ENCODE measurements at regions not wholly inside any gene's neighbourhood (a gene's known extent, or its start where the extent isn't known, plus 50 kb on each side); places are given as distances from the start of the nearest gene placed in this dataset.

GRCh38 chr16:17777408-17777863 is 306.7 kb upstream of the XYLT1 start:
- in situ Hi-C loops (cut with MboI; ENCODE audit: low pct_unique_long_range_greater_than_20kb, low sequenced_read_pairs, unreplicated experiment), result no loop called here
- no peak for DNase-seq (ENCODE audit: low spot score)
- TF ChIP-seq CTCF (IDR thresholded peaks at IDR 0.05; ENCODE audit: extremely low read depth, insufficient read depth, missing control alignments), result no peak

GRCh38 chr16:17776888-17777287 is 306.1 kb upstream of the XYLT1 start:
- in situ Hi-C loops (cut with MboI; ENCODE audit: low pct_unique_long_range_greater_than_20kb, low sequenced_read_pairs, unreplicated experiment), result no loop called here
- TF ChIP-seq CTCF (IDR thresholded peaks at IDR 0.05; ENCODE audit: extremely low read depth, insufficient read depth, missing control alignments), result no peak
- DNase-seq (ENCODE audit: low spot score), result no peak

GRCh38 chr16:17776465-17776864 is 305.7 kb upstream of the XYLT1 start:
- in situ Hi-C loops (cut with MboI; ENCODE audit: low pct_unique_long_range_greater_than_20kb, low sequenced_read_pairs, unreplicated experiment), result no loop called here
- DNase-seq (ENCODE audit: low spot score), result no peak
- TF ChIP-seq CTCF (IDR thresholded peaks at IDR 0.05; ENCODE audit: extremely low read depth, insufficient read depth, missing control alignments), result no peak

- in situ Hi-C loops (cut with MboI; ENCODE audit: low pct_unique_long_range_greater_than_20kb, low sequenced_read_pairs, unreplicated experiment), result no loop called here
- no peak for TF ChIP-seq CTCF (IDR thresholded peaks at IDR 0.05; ENCODE audit: extremely low read depth, insufficient read depth, missing control alignments)
Measured at GRCh38 chr16:17775061-17775460, 304.3 kb upstream of the XYLT1 start.

GRCh38 chr16:17773698-17774101 is 302.9 kb upstream of the XYLT1 start:
- in situ Hi-C loops (cut with MboI; ENCODE audit: low pct_unique_long_range_greater_than_20kb, low sequenced_read_pairs, unreplicated experiment), result no loop called here
- TF ChIP-seq CTCF (IDR thresholded peaks at IDR 0.05; ENCODE audit: extremely low read depth, insufficient read depth, missing control alignments), result no peak

More at GRCh38 chr16:17775061-17775460, 304.3 kb upstream of the XYLT1 start:
- no peak for DNase-seq (ENCODE audit: low spot score)

GRCh38 chr16:17770104-17770503 is 299.3 kb upstream of the XYLT1 start:
- in situ Hi-C loops (cut with MboI; ENCODE audit: low pct_unique_long_range_greater_than_20kb, low sequenced_read_pairs, unreplicated experiment), result no loop called here
- TF ChIP-seq CTCF (IDR thresholded peaks at IDR 0.05; ENCODE audit: extremely low read depth, insufficient read depth, missing control alignments), result no peak
- DNase-seq (ENCODE audit: low spot score), result no peak

More at GRCh38 chr16:17773698-17774101, 302.9 kb upstream of the XYLT1 start:
- no peak for DNase-seq (ENCODE audit: low spot score)

GRCh38 chr16:17769065-17769464 is 298.3 kb upstream of the XYLT1 start:
- no peak for TF ChIP-seq CTCF (IDR thresholded peaks at IDR 0.05; ENCODE audit: extremely low read depth, insufficient read depth, missing control alignments)

More at GRCh38 chr16:17769065-17769464, 298.3 kb upstream of the XYLT1 start:
- no peak for DNase-seq (ENCODE audit: low spot score)
- in situ Hi-C loops (cut with MboI; ENCODE audit: low pct_unique_long_range_greater_than_20kb, low sequenced_read_pairs, unreplicated experiment), result no loop called here

All from GM13977 (cell line).